ENCODE measurements at regions not wholly inside any gene's neighbourhood (a gene's known extent, or its start where the extent isn't known, plus 50 kb on each side); places are given as distances from the start of the nearest gene placed in this dataset.

DNA sequence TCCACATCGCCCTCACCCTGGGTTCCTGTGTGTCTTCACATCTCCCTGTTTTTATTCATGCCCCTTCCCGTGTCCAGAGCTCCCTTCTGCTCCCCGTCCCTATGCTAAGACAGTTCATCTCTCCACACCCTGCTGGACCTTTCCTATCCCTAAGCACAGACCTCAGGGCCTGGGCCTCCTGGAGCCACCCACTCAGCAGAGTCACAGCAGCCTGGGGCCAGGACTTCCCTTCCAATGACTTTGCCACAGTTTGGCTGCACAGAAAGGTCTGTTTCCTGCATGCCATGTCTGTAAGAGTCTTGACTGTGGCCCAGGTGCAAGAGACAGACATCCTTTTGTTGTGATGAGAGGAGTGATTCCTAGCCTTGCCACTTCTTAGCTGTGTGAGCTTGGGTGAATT lies 470.7 kb downstream of the TSHZ3 start:
- DNase-seq (no peak), FAIRE-seq (no peak), ATAC-seq (no peak)
- WGBS, 2 donors = 45 to 61% methylated on average over 3 of the region's 3 CpGs
- no peaks in the 10 kb centered on the region for H3K36me3 ChIP-seq
- no peak overlapping the region for H3K4me3 ChIP-seq
- H3K4me1 ChIP-seq = no peaks in the 10 kb centered on the region
- intact Hi-C loops (cut with DNase I) = no loop called here
- no peaks in the 10 kb centered on the region for H3K9me3 ChIP-seq
- no peak overlapping the region for H3K27ac ChIP-seq
- TF ChIP-seq, protein P1, sequence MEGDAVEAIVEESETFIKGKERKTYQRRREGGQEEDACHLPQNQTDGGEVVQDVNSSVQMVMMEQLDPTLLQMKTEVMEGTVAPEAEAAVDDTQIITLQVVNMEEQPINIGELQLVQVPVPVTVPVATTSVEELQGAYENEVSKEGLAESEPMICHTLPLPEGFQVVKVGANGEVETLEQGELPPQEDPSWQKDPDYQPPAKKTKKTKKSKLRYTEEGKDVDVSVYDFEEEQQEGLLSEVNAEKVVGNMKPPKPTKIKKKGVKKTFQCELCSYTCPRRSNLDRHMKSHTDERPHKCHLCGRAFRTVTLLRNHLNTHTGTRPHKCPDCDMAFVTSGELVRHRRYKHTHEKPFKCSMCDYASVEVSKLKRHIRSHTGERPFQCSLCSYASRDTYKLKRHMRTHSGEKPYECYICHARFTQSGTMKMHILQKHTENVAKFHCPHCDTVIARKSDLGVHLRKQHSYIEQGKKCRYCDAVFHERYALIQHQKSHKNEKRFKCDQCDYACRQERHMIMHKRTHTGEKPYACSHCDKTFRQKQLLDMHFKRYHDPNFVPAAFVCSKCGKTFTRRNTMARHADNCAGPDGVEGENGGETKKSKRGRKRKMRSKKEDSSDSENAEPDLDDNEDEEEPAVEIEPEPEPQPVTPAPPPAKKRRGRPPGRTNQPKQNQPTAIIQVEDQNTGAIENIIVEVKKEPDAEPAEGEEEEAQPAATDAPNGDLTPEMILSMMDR (IDR thresholded peaks at IDR 0.05) = no peak
- no peaks in the 10 kb centered on the region for H3K27me3 ChIP-seq

GRCh38 chr19:30877661-30878113 lies 471.5 kb downstream of the TSHZ3 start:
- Histone ChIP-seq H3K27ac (no peak overlapping the region), H3K9me3 (no peaks in the 10 kb centered on the region), H3K4me3 (no peak overlapping the region), H3K36me3 (no peaks in the 10 kb centered on the region), H3K4me1 (no peaks in the 10 kb centered on the region), H3K27me3 (no peaks in the 10 kb centered on the region)
- DNase-seq (peak in 1 of 6 donors; percentile 20), FAIRE-seq (no peak), ATAC-seq (peak in 2 of 4 donors; percentile 52 to 66)
- intact Hi-C loops (cut with DNase I) = no loop called here
- TF ChIP-seq, protein P1 (IDR thresholded peaks at IDR 0.05) = no peak
- 50% methylated on average over 4 of the region's 4 CpGs for WGBS, 2 donors

DNA sequence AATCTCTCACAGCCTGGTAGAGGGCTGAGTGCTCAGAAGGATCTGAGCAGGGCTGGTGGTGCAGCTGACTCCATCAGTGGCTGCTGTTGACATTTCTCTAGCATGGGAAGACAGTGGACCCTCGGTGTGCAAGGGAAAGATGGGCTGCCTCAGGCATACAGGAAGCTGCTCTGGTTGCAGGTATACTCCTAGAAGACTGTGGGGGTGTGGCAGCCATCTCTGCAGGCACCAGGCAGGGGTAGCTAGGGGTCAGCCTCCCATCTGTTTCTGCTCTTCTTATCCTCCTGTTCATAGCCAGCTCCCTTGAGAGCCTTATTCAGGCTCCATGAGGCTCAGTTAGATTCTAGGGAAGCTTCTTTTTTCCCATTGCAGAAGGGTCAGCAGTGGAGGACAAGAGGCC lies 475.5 kb downstream of the TSHZ3 start:
- Histone ChIP-seq H3K27ac (no peak overlapping the region), H3K36me3 (no peaks in the 10 kb centered on the region), H3K9me3 (no peaks in the 10 kb centered on the region), H3K4me1 (no peaks in the 10 kb centered on the region), H3K27me3 (no peaks in the 10 kb centered on the region), H3K4me3 (no peak overlapping the region)
- no peak for DNase-seq
- 36 to 41% methylated on average over 1 of the region's 1 CpG for WGBS, 2 donors
- intact Hi-C loops (cut with DNase I) = no loop called here
- TF ChIP-seq, protein P1 (IDR thresholded peaks at IDR 0.05) = no peak
- FAIRE-seq = no peak
- no peak for ATAC-seq

- FAIRE-seq (no peak), ATAC-seq (no peak)
Measured at GRCh38 chr19:30873003-30873402, 476.2 kb downstream of the TSHZ3 start.

DNA sequence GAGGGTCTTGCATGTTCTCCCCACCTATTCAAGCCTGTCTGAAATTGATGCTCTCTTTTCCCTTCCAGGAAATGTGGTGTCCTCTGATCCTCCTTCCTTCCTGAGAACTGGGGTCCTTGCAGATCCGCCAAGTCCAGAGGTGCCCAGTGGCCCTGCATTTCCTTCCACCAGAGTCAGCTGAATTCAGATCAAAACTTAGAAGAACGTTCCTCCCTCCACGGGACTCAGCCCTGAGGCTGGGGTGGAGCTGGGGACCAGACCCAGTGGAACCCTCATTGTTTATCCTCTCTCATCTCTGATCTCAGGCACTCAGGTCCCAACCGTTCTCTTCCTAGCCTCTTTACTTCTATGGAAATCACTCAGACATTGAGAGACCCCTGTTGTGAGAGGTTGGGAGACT lies 477.3 kb downstream of the TSHZ3 start:
- Histone ChIP-seq H3K36me3 (no peaks in the 10 kb centered on the region), H3K27ac (no peak overlapping the region), H3K4me1 (no peaks in the 10 kb centered on the region), H3K27me3 (no peaks in the 10 kb centered on the region), H3K4me3 (no peak overlapping the region), H3K9me3 (no peaks in the 10 kb centered on the region)
- ATAC-seq (no peak), FAIRE-seq (no peak), DNase-seq (no peak)
- intact Hi-C loops (cut with DNase I) = no loop called here
- 52 to 62% methylated on average over 4 of the region's 4 CpGs for whole genome bisulfite sequencing, 2 donors
- TF ChIP-seq, protein P1 (IDR thresholded peaks at IDR 0.05) = no peak

More at GRCh38 chr19:30873003-30873402, 476.2 kb downstream of the TSHZ3 start:
- H3K27me3 ChIP-seq = no peaks in the 10 kb centered on the region
- no peak overlapping the region for H3K4me3 ChIP-seq
- no peak for DNase-seq
- 60 to 64% methylated on average over 2 of the region's 2 CpGs for WGBS, 2 donors
- no peaks in the 10 kb centered on the region for H3K4me1 ChIP-seq
- no peak overlapping the region for H3K27ac ChIP-seq
- intact Hi-C loops (cut with DNase I) = no loop called here
- H3K36me3 ChIP-seq = no peaks in the 10 kb centered on the region
- TF ChIP-seq, protein P1 (IDR thresholded peaks at IDR 0.05) = no peak
- H3K9me3 ChIP-seq = no peaks in the 10 kb centered on the region
